K562 (cell line): ENCODE measurements at regions not wholly inside any gene's neighbourhood (a gene's known extent, or its start where the extent isn't known, plus 50 kb on each side); places are given as distances from the start of the nearest gene placed in this dataset.

Experiments
- CHD7 ChIP-seq: fragments of 200-600 bp; sonication (generic); IDR thresholded peaks from one replicate; pipeline ENCODE4 v1.6.1; 2012; ENCODE audit warnings: mild to moderate bottlenecking, low read depth, low read length, inconsistent platforms
- GATA2 ChIP-seq: sonication (generic); formaldehyde crosslinking; IDR thresholded peaks from 2 replicates; pipeline ENCODE4 v1.4.0; 2020; ENCODE audit warnings: mild to moderate bottlenecking, missing genetic modification reagents
- KLF16 ChIP-seq: IDR thresholded peaks from 2 replicates; pipeline ENCODE4 v1.6.1; 2016; ENCODE audit warnings: antibody characterized with exemption
- LARP7 ChIP-seq: fragments of 450-650 bp; IDR thresholded peaks from 2 replicates; pipeline ENCODE4 v1.6.1; 2016
- MLLT1 ChIP-seq, 2 experiments: fragments of 450-650 bp; IDR thresholded peaks; 2 replicates each; pipeline ENCODE4 v1.6.1; 2016
- NEUROD1 ChIP-seq: fragments of 150-350 bp; IDR thresholded peaks from 2 replicates; pipeline ENCODE4 v1.6.1; 2014; ENCODE audit warnings: borderline replicate concordance, low read length, low read depth; ENCODE audit not compliant: partially characterized antibody
- RBM15 ChIP-seq: fragments of 200-400 bp; formaldehyde crosslinking; IDR thresholded peaks from 2 replicates; pipeline ENCODE4 v1.6.1; 2018; ENCODE audit warnings: mild to moderate bottlenecking, low read length, moderate library complexity; ENCODE audit not compliant: insufficient read depth
- RCOR1 ChIP-seq, 2 experiments: IDR thresholded peaks; 2 replicates each; pipeline ENCODE4 v1.6.1; 2012; ENCODE audit warnings: low read depth in 2 of 2, low read length in 2 of 2, borderline replicate concordance in 1 of 2, improper control_type of control experiment in 1 of 2
- SMARCE1 ChIP-seq: fragments of 450-650 bp; IDR thresholded peaks from 2 replicates; pipeline ENCODE4 v1.7.1; 2016; ENCODE audit warnings: mild to moderate bottlenecking
- USF1 ChIP-seq: sonication (generic); formaldehyde crosslinking; IDR thresholded peaks from 2 replicates; pipeline ENCODE4 v1.9.0; 2022; ENCODE audit warnings: mild to moderate bottlenecking, missing genetic modification reagents
- ZNF174 ChIP-seq: fragments of 250-450 bp; sonication (Bioruptor Pico); IDR thresholded peaks from 2 replicates; pipeline ENCODE4 v1.4.0; 2020; ENCODE audit warnings: mild to moderate bottlenecking
- ZNF395 ChIP-seq: fragments of 200-800 bp; sonication (Bioruptor generic); IDR thresholded peaks from 2 replicates; pipeline ENCODE4 v1.6.1; 2017; ENCODE audit warnings: missing genetic modification characterization, missing compliant biosample characterization
- ZNF586 ChIP-seq: fragments of 450-650 bp; formaldehyde crosslinking; conservative IDR thresholded peaks from 2 replicates; pipeline ENCODE4 v1.4.0; 2020; ENCODE audit warnings: mild to moderate bottlenecking, moderate library complexity

- TF ChIP-seq CHD7 = no peak
- TF ChIP-seq MLLT1 (IDR thresholded peaks at IDR 0.05) = no peak
- no peak for TF ChIP-seq ZNF586 (CRISPR knock-in tag)
- TF ChIP-seq GATA2 (CRISPR knock-in tag) = peak; percentile 78; the same call in 1 of the 2 replicates
- TF ChIP-seq KLF16 = peak; percentile 47; the same call in 1 of the 2 replicates
- peak in 1 of 2 experiments; percentile 67; a peak in 1 of 4 replicates for TF ChIP-seq RCOR1 (IDR thresholded peaks at IDR 0.05; ENCODE audit: borderline replicate concordance in 1 of 2, low read depth in 2 of 2, low read length in 2 of 2)
- no peak for TF ChIP-seq ZNF395 (CRISPR knock-in tag)
- no peak for TF ChIP-seq ZNF174
- no peak for TF ChIP-seq USF1 (CRISPR knock-in tag)
- TF ChIP-seq LARP7 = no peak
- no peak for TF ChIP-seq RBM15
- no peak for TF ChIP-seq NEUROD1
- TF ChIP-seq SMARCE1 = no peak
Observed at GRCh38 chr16:16905850-16906249, 526.9 kb downstream of the NPIPA7 start (continued).
